Stimulated activated CD4-positive, alpha-beta T cell treated with anti-CD3 and anti-CD28 coated beads, Interleukin-4, amount 100 ng/mL, for 4 hours (primary cell): ENCODE measurements at regions not wholly inside any gene's neighbourhood (a gene's known extent, or its start where the extent isn't known, plus 50 kb on each side); places are given as distances from the start of the nearest gene placed in this dataset.

Experiments used
- DNase-seq, 2 experiments: peaks; one replicate each; pipeline ENCODE4 v3.0.0-alpha.2; 2020

- DNase-seq, result no peak
Observed at GRCh38 chr17:65477600-65477999, 83.8 kb downstream of the AXIN2 start.

- no peak for DNase-seq
Observed at GRCh38 chr17:65474660-65475059, 86.8 kb downstream of the AXIN2 start.

- no peak for DNase-seq
Observed at GRCh38 chr17:65473985-65474384, 87.5 kb downstream of the AXIN2 start.

GRCh38 chr17:65473363-65473762 is 88.1 kb downstream of the AXIN2 start:
- DNase-seq, result no peak

- no peak for DNase-seq
Observed at GRCh38 chr17:65472666-65473309, 88.7 kb downstream of the AXIN2 start.

GRCh38 chr17:65470783-65471182 is 90.7 kb downstream of the AXIN2 start:
- DNase-seq, result no peak

GRCh38 chr17:65468321-65468720 is 93.1 kb downstream of the AXIN2 start:
- DNase-seq, result no peak

- DNase-seq, result no peak
Observed at GRCh38 chr17:65467156-65467555, 94.3 kb downstream of the AXIN2 start.

- no peak for DNase-seq
Observed at GRCh38 chr17:65466547-65466946, 94.9 kb downstream of the AXIN2 start.

GRCh38 chr17:65463242-65463641 is 98.2 kb downstream of the AXIN2 start:
- no peak for DNase-seq

- DNase-seq, result no peak
Observed at GRCh38 chr17:65459677-65460347, 101.6 kb downstream of the AXIN2 start.

- no peak for DNase-seq
Observed at GRCh38 chr17:65457635-65458257, 103.7 kb downstream of the AXIN2 start.

GRCh38 chr17:65457183-65457582 is 104.3 kb downstream of the AXIN2 start:
- no peak for DNase-seq

- DNase-seq, result no peak
Observed at GRCh38 chr17:65456368-65457151, 104.9 kb downstream of the AXIN2 start.

GRCh38 chr17:65455972-65456343 is 105.5 kb downstream of the AXIN2 start:
- DNase-seq, result no peak

- no peak for DNase-seq
Observed at GRCh38 chr17:65455154-65455971, 106.1 kb downstream of the AXIN2 start.

GRCh38 chr17:65453204-65453931 is 108.1 kb downstream of the AXIN2 start:
- DNase-seq, result no peak

GRCh38 chr17:65449495-65449894 is 112.0 kb downstream of the AXIN2 start:
- no peak for DNase-seq

GRCh38 chr17:65447823-65448222 is 113.6 kb downstream of the AXIN2 start:
- DNase-seq, result no peak

- no peak for DNase-seq
Observed at GRCh38 chr17:65446838-65447526, 114.5 kb downstream of the AXIN2 start.

- DNase-seq, result no peak
Observed at GRCh38 chr17:65446043-65446442, 115.4 kb downstream of the AXIN2 start.
